ENCODE measurements at regions not wholly inside any gene's neighbourhood (a gene's known extent, or its start where the extent isn't known, plus 50 kb on each side); places are given as distances from the start of the nearest gene placed in this dataset.

DNA sequence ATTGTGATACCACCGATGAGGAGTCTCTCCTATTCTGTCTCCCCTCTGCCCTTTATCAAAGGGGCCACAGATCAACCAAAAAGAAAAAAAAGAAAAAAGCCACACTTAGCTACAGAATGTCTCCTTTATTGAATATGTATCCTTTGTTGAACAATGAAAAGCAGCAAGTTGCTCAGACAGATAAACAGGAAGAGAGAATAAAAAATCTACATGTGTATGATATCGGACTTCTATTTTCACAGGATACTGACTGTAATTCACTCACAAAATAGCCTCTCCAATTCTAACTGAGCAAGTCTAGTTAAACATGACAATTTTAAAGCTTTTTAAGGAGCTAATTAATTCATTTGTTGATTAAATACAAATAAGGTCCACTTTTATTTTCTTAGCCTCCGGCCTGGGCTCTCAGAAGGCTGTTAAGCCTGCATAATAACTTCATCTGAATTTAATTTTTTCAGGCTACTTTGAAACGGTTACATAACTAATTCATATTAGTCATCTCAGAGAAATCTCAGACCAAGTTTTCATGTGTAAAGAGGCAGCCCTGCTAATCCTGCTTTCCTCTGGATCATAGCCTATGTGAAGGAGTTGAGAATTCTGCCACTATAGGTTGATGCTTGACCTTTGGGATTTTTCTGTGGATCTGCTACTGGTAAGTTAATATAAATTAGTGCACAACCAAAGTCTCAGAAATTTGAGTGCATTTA is 304.1 kb upstream of the NR5A2 start:
- DNase-seq, result no peak

- no peak for DNase-seq
Observed at GRCh38 chr1:199724049-199724448, 303.5 kb upstream of the NR5A2 start.

GRCh38 chr1:199725002-199725565 is 302.4 kb upstream of the NR5A2 start:
- no peak for DNase-seq

DNA sequence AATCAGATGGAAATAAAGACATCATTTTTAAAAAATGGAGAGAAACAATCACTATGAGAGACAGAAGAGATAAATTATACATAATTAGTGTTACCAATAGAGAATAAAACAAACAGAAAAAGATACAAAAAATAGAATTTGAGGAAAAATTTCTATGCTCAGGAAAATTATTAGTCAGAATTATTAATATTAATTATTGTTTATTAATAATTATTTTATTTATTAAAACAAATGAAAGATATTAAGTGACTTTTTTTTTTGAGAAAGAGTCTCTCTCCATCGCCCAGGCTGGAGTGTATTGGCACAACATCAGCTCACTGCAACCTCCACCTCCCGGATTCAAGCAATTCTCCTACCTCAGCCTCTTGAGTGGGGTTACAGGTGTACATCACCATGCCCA is 299.8 kb upstream of the NR5A2 start:
- DNase-seq, result no peak

DNA sequence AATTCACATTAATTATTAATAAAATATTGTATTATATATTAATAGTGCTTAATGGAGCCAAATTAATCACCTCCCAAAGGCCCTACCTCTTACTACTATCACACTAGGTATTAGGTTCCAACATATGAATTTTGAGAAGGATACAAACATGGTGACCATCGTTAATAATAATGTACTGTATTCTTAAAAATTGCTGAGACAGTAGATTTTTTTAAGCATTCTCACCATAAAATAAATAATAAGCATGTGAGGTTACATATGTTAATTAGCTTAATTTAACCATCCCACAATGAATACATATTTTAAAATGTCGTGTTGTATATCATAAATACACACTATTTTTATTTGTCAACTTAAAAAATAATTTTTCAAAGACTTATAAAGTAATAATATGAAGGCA is 299.2 kb upstream of the NR5A2 start:
- DNase-seq, result no peak

- no peak for DNase-seq
Observed at GRCh38 chr1:199733125-199733524, 294.4 kb upstream of the NR5A2 start.

GRCh38 chr1:199734186-199734585 is 293.3 kb upstream of the NR5A2 start:
- DNase-seq, result no peak

- DNase-seq, result no peak
Observed at GRCh38 chr1:199735660-199736059, 291.9 kb upstream of the NR5A2 start.

GRCh38 chr1:199736646-199737045 is 290.9 kb upstream of the NR5A2 start:
- DNase-seq, result no peak

- DNase-seq, result no peak
Observed at GRCh38 chr1:199741586-199741985, 285.9 kb upstream of the NR5A2 start.

- no peak for DNase-seq
Observed at GRCh38 chr1:199742547-199742946, 285.0 kb upstream of the NR5A2 start.

GRCh38 chr1:199743227-199743626 is 284.3 kb upstream of the NR5A2 start:
- DNase-seq, result no peak

GRCh38 chr1:199746666-199747384 is 280.7 kb upstream of the NR5A2 start:
- no peak for DNase-seq

GRCh38 chr1:199747984-199748383 is 279.5 kb upstream of the NR5A2 start:
- DNase-seq, result no peak

GRCh38 chr1:199751506-199751905 is 276.0 kb upstream of the NR5A2 start:
- no peak for DNase-seq

DNA sequence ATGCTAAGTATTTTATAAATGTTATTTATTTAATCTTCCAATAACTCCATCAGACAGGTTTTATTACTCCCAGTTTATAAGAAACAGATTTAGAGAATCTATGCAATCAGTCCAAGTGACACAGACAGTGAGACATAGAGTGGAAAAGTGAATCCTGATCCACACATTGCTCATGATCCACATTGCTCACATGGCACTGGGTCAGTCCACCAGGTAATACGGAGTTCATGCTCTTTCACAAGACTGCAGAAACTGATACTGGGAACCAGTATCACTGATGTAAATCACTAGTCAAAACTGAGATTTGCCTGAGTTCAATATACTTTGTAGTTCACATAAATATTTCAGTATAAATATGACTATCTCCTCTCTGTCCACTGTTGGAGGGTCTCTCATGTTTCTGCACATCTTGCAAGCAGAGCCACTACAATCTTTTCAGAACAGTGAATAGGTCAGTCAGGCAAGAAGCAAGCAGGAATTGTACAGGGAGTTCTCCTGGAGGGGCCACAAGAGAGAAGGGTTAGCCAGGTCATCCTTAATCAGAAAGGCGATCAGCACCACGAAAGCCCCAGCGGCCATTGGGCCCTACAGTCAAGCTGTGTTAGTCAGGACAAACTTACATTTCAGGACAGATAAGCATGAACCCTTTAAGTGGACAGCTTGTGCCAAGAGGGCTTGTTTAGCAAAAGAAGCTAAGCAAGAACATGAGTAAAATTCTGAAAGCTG is 275.4 kb upstream of the NR5A2 start:
- DNase-seq, result no peak

DNA sequence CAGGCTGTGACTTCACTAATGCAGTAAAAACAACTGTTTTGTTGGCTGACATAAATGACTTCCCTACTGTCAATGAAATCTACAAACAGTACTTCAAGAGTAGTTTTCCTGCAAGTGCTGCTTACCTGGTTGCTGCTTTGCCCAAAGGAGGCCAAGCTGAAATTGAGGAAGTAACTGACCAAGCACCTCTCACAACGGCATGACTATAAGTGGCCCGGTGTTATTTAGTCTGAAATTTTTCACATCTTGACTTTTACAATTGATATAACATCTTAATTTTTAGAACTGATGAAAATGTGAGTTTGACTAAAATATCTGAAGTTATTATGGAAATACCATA is 274.9 kb upstream of the NR5A2 start:
- no peak for DNase-seq

GRCh38 chr1:199753513-199753912 is 274.0 kb upstream of the NR5A2 start:
- no peak for DNase-seq

- no peak for DNase-seq
Observed at GRCh38 chr1:199756066-199756465, 271.4 kb upstream of the NR5A2 start.

- DNase-seq, result no peak
Observed at GRCh38 chr1:199758626-199759255, 268.8 kb upstream of the NR5A2 start.

- no peak for DNase-seq
Observed at GRCh38 chr1:199759268-199759730, 268.2 kb upstream of the NR5A2 start.

GRCh38 chr1:199762572-199762971 is 264.9 kb upstream of the NR5A2 start:
- DNase-seq, result no peak

GRCh38 chr1:199766218-199766792 is 261.2 kb upstream of the NR5A2 start:
- DNase-seq, result no peak

Data from NCI-H510A (cell line).